Uterus (tissue), 2 donors: ENCODE measurements at regions not wholly inside any gene's neighbourhood (a gene's known extent, or its start where the extent isn't known, plus 50 kb on each side); places are given as distances from the start of the nearest gene placed in this dataset.

Source experiments
- CTCF ChIP-seq, 4 experiments: fragments of 200-600 bp in 2 of 4; fragments of 450-650 bp in 2 of 4; sonication (generic) in 2 of 4; IDR thresholded peaks; one replicate each; pipeline ENCODE4 v1.5.1; 2016 to 2019; ENCODE audit warnings: antibody characterized with exemption in 4 of 4, mild to moderate bottlenecking in 2 of 4, moderate library complexity in 1 of 4
- POLR2A ChIP-seq, 2 donors: fragments of 450-650 bp; IDR thresholded peaks; one replicate each; pipeline ENCODE4 v1.6.1; 2016; ENCODE audit warnings: antibody characterized with exemption in 2 of 2, mild to moderate bottlenecking in 1 of 2, moderate library complexity in 1 of 2

- TF ChIP-seq POLR2A (IDR thresholded peaks at IDR 0.05) (no peak), CTCF (IDR thresholded peaks at IDR 0.05) (no peak)
Observed at GRCh38 chr4:129355031-129355430, 259.1 kb downstream of the C4orf33 start.
